Right lobe of liver (tissue), 6 donors: ENCODE measurements at regions not wholly inside any gene's neighbourhood (a gene's known extent, or its start where the extent isn't known, plus 50 kb on each side); places are given as distances from the start of the nearest gene placed in this dataset.

Experiments
- ATAC-seq, 4 donors: fragments of 200-7000 bp; cut with Tn5 transposase; one replicate each; pipeline ENCODE4 v1.9.1; 2020; ENCODE audit warnings: mild to moderate bottlenecking in 4 of 4, moderate library complexity in 4 of 4
- DNase-seq, 3 donors: peaks; one replicate each; pipeline ENCODE4 v3.0.0-alpha.2; 2020
- H3K27ac ChIP-seq, 3 donors: fragments of 200-600 bp; one replicate each; pipeline ENCODE4 v1.8.0; 2022
- H3K27me3 ChIP-seq, 2 donors: fragments of 200-600 bp; one replicate each; pipeline ENCODE4 v1.8.0; 2022
- H3K36me3 ChIP-seq, 4 donors: fragments of 200-600 bp; sonication (generic) in 1 of 4; one replicate each; pipeline versions ENCODE4 v1.5.1 to v1.8.0; 2017 to 2022; ENCODE audit warnings: control low read depth in 1 of 4
- H3K4me1 ChIP-seq, 4 donors: fragments of 200-600 bp; sonication (generic) in 1 of 4; one replicate each; pipeline versions ENCODE4 v1.5.1 to v1.8.0; 2017 to 2022; ENCODE audit warnings: control low read depth in 1 of 4
- H3K4me3 ChIP-seq, 3 donors: fragments of 200-600 bp; one replicate each; pipeline ENCODE4 v1.8.0; 2022
- H3K9me3 ChIP-seq, 4 donors: fragments of 200-600 bp; sonication (generic) in 1 of 4; one replicate each; pipeline versions ENCODE4 v1.5.1 to v1.8.0; 2017 to 2022; ENCODE audit warnings: control low read depth in 1 of 4
- POLR2A ChIP-seq: fragments of 450-650 bp; IDR thresholded peaks from one replicate; pipeline ENCODE4 v1.6.1; 2017; ENCODE audit warnings: antibody characterized with exemption, mild to moderate bottlenecking
- WGBS: methylation state at CpG from one replicate; pipeline ENCODE4 v1.1.6; 2018; ENCODE audit warnings: low coverage, low lambda C conversion rate; ENCODE audit not compliant: insufficient coverage; ENCODE audit errors: missing lambda C conversion rate; 5-methylcytosine and 5-hydroxymethylcytosine counted together
- intact Hi-C, 2 donors: fragments of 100-400 bp; cut with DNase I; formaldehyde crosslinking; loops; one replicate each; pipeline versions ENCODE4 v1.11.2 to v1.14.1; 2022
- TF ChIP-seq, protein P1 (sequence below), 4 donors: fragments of 200-600 bp in 3 of 4; fragments of 450-650 bp in 1 of 4; IDR thresholded peaks; one replicate each; pipeline versions ENCODE4 v1.5.1 to v1.8.0; 2016 to 2022; ENCODE audit warnings: antibody characterized with exemption in 4 of 4, mild to moderate bottlenecking in 2 of 4
- donor health status: DM: no; HTN: yes; CAD: no.
- donor health status: DM: no; HTN: no; CAD: no.
- donor health status: DM: no; HTN: no; CAD: no.
- donor health status: DM: no; HTN: yes; CAD: no.
- donor health status: DM: no; HTN: yes; CAD: no.

GRCh38 chr13:21318891-21319532, 140.1 kb downstream of the ZDHHC20 start:
- Histone ChIP-seq H3K36me3 (no peaks in the 10 kb centered on the region), H3K27ac (no peak overlapping the region), H3K9me3 (no peaks in the 10 kb centered on the region), H3K4me1 (no peaks in the 10 kb centered on the region), H3K4me3 (no peak overlapping the region), H3K27me3 (no peaks in the 10 kb centered on the region)
- TF ChIP-seq, protein P1, sequence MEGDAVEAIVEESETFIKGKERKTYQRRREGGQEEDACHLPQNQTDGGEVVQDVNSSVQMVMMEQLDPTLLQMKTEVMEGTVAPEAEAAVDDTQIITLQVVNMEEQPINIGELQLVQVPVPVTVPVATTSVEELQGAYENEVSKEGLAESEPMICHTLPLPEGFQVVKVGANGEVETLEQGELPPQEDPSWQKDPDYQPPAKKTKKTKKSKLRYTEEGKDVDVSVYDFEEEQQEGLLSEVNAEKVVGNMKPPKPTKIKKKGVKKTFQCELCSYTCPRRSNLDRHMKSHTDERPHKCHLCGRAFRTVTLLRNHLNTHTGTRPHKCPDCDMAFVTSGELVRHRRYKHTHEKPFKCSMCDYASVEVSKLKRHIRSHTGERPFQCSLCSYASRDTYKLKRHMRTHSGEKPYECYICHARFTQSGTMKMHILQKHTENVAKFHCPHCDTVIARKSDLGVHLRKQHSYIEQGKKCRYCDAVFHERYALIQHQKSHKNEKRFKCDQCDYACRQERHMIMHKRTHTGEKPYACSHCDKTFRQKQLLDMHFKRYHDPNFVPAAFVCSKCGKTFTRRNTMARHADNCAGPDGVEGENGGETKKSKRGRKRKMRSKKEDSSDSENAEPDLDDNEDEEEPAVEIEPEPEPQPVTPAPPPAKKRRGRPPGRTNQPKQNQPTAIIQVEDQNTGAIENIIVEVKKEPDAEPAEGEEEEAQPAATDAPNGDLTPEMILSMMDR (IDR thresholded peaks at IDR 0.05) = no peak
- no peak for TF ChIP-seq POLR2A
- ATAC-seq (peak in 1 of 4 donors; percentile 25), DNase-seq (no peak)
- WGBS = 58% methylated on average over 10 of the region's 50 CpGs
- intact Hi-C loops = no loop called here

GRCh38 chr13:21319869-21320641, 139.0 kb downstream of the ZDHHC20 start:
- no peak overlapping the region for H3K27ac ChIP-seq
- H3K36me3 ChIP-seq = no peaks in the 10 kb centered on the region
- H3K9me3 ChIP-seq = no peaks in the 10 kb centered on the region
- intact Hi-C loops = no loop called here
- H3K4me1 ChIP-seq = no peaks in the 10 kb centered on the region
- H3K27me3 ChIP-seq = no peaks in the 10 kb centered on the region
- H3K4me3 ChIP-seq = no peak overlapping the region
- 100% methylated on average over 6 of the region's 40 CpGs for WGBS
- ATAC-seq (no peak), DNase-seq (no peak)
- TF ChIP-seq, protein P1 (IDR thresholded peaks at IDR 0.05) = no peak
- TF ChIP-seq POLR2A = no peak

- H3K27ac ChIP-seq = no peak overlapping the region
- WGBS = no CpG with 5 or more reads among the region's 8 CpGs
- ATAC-seq (no peak), DNase-seq (no peak)
- no peak for TF ChIP-seq POLR2A
- TF ChIP-seq, protein P1 (IDR thresholded peaks at IDR 0.05) = no peak
- no peaks in the 10 kb centered on the region for H3K9me3 ChIP-seq
- H3K27me3 ChIP-seq = no peaks in the 10 kb centered on the region
- intact Hi-C loops = no loop called here
- no peak overlapping the region for H3K4me3 ChIP-seq
- no peaks in the 10 kb centered on the region for H3K36me3 ChIP-seq
- no peaks in the 10 kb centered on the region for H3K4me1 ChIP-seq
Measured at GRCh38 chr13:21320642-21321034, 138.5 kb downstream of the ZDHHC20 start.

DNA sequence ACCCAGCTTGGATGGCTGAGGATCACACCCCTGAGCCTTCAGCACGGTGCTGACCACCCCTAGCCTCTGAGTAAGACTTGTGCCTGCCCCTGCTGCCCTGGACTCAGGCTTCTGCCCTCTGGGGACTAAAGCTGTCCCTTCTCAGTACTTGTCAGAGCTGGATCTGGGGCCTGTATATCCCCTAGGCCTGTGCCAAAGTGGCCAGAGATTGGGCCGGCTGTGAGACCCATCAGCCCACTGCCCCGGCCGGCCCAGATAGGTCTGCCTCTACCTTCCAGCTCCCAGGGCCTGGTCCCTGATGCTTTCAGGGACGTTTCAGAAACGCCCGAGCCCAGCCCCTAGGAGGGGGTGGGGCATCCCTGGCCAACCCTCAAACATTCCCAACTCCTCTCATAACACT, 137.8 kb downstream of the ZDHHC20 start:
- Histone ChIP-seq H3K4me3 (no peak overlapping the region), H3K4me1 (no peaks in the 10 kb centered on the region), H3K27ac (no peak overlapping the region), H3K9me3 (no peaks in the 10 kb centered on the region), H3K27me3 (no peaks in the 10 kb centered on the region), H3K36me3 (no peaks in the 10 kb centered on the region)
- WGBS = 0% methylated on average over 1 of the region's 7 CpGs
- DNase-seq (no peak), ATAC-seq (peak in 1 of 4 donors; percentile 19)
- intact Hi-C loops = no loop called here
- TF ChIP-seq, protein P1 (IDR thresholded peaks at IDR 0.05) = no peak
- no peak for TF ChIP-seq POLR2A
